HCT116 (cell line): ENCODE measurements at regions not wholly inside any gene's neighbourhood (a gene's known extent, or its start where the extent isn't known, plus 50 kb on each side); places are given as distances from the start of the nearest gene placed in this dataset.
A peak's percentile ranks its signal among the peaks of the same experiment; 100 is the strongest.

Experiments
- ATAC-seq: fragments of 200-7000 bp; cut with Tn5 transposase; 2 replicates; pipeline ENCODE4 v1.9.1; 2020; ENCODE audit warnings: mild to moderate bottlenecking, moderate library complexity
- BruUV-seq: library from RNA; stranded (reverse); fragments of 400-500 nt; replicated peaks from 2 replicates; lab custom pipeline; 2021; lab: Mats Ljungman, UMichigan
- CTCF ChIA-PET: fragments of 300-600 bp; sonication (Branson Sonifier 250); formaldehyde crosslinking; loops from one replicate; lab custom pipeline; 2021; ENCODE audit warnings: antibody characterized with exemption; lab: Charles Lee
- POLR2A ChIA-PET: fragments of 300-600, 350-600 bp; sonication (Branson Sonifier 250); formaldehyde crosslinking; loops from one replicate; lab custom pipeline; 2021; ENCODE audit warnings: antibody characterized with exemption; lab: Charles Lee
- RAD21 ChIA-PET, 2 experiments: fragments of 300-600 bp; sonication (Branson Sonifier 250); formaldehyde crosslinking; loops; one replicate each; lab custom pipeline; 2023; ENCODE audit warnings: low total read pairs in 2 of 2; ENCODE audit not compliant: uncharacterized antibody in 2 of 2, unreplicated experiment in 2 of 2, low non-redundant PET in 1 of 2; lab: Charles Lee
- DNase-seq: peaks from one replicate; pipeline ENCODE4 v3.0.0-alpha.2; 2010; ENCODE audit warnings: low read depth, low spot score
- H2AFZ ChIP-seq: fragments of 200-600 bp; shearing (Covaris generic), sonication (generic); 2 replicates; pipeline ENCODE4 v1.6.1; 2017; ENCODE audit warnings: low read depth, mixed run types, mixed read lengths, antibody characterized with exemption, low read length; ENCODE audit not compliant: poor library complexity, severe bottlenecking
- H3K27ac ChIP-seq: 2 replicates; pipeline ENCODE4 v1.5.1; 2012; ENCODE audit warnings: low read depth, low read length
- H3K27me3 ChIP-seq: fragments of 200-600 bp; sonication (generic); 2 replicates; pipeline ENCODE4 v1.6.1; 2016; ENCODE audit warnings: mixed run types, low read length, mixed read lengths; ENCODE audit not compliant: insufficient read depth
- H3K36me3 ChIP-seq, 2 experiments: fragments of 200-500 bp in 1 of 2; fragments of 200-600 bp in 1 of 2; sonication (Bioruptor generic) in 1 of 2; sonication (generic) in 1 of 2; 2 replicates each; pipeline versions ENCODE4 v1.5.1 to v1.6.1; 2014 to 2016; ENCODE audit warnings: low read length in 2 of 2, inconsistent platforms in 1 of 2, mixed read lengths in 1 of 2, mixed run types in 1 of 2; ENCODE audit not compliant: insufficient read depth in 2 of 2, control insufficient read depth in 1 of 2
- H3K4me1 ChIP-seq, 2 experiments: fragments of 200-600 bp in 1 of 2; sonication (generic) in 1 of 2; 2 replicates each; pipeline versions ENCODE4 v1.5.1 to v1.6.1; 2012 to 2017; ENCODE audit warnings: low read length in 2 of 2, inconsistent platforms in 1 of 2, mild to moderate bottlenecking in 1 of 2, mixed read lengths in 1 of 2, mixed run types in 1 of 2, moderate library complexity in 1 of 2; ENCODE audit not compliant: insufficient read depth in 2 of 2, control insufficient read depth in 1 of 2
- H3K4me2 ChIP-seq: fragments of 200-600 bp; sonication (generic); 2 replicates; pipeline ENCODE4 v1.6.1; 2017; ENCODE audit warnings: mixed run types, low read length, mixed read lengths
- H3K4me3 ChIP-seq, 2 experiments: fragments of 200-600 bp in 1 of 2; sonication (generic) in 1 of 2; replicated peaks in 1 of 2; 2 replicates each; pipeline ENCODE4 v1.5.1; 2011 to 2016; ENCODE audit warnings: low read length in 2 of 2, control low read depth in 1 of 2, low read depth in 1 of 2, mild to moderate bottlenecking in 1 of 2, mixed read lengths in 1 of 2, mixed run types in 1 of 2
- H3K79me2 ChIP-seq: fragments of 200-600 bp; sonication (generic); 2 replicates; pipeline ENCODE4 v1.6.1; 2017; ENCODE audit warnings: mild to moderate bottlenecking, mixed run types, low read length, moderate library complexity, mixed read lengths; ENCODE audit not compliant: insufficient read depth
- H3K9ac ChIP-seq: fragments of 200-600 bp; sonication (generic); 2 replicates; pipeline ENCODE4 v1.6.1; 2016; ENCODE audit warnings: low read length, mixed read lengths
- H3K9me2 ChIP-seq: fragments of 200-600 bp; sonication (generic), shearing (Covaris generic); 2 replicates; pipeline ENCODE4 v1.6.1; 2017; ENCODE audit warnings: mixed run types, mild to moderate bottlenecking, moderate library complexity; ENCODE audit not compliant: insufficient read depth
- H3K9me3 ChIP-seq, 2 experiments: fragments of 200-500 bp in 1 of 2; fragments of 200-600 bp in 1 of 2; sonication (Bioruptor generic) in 1 of 2; sonication (generic) in 1 of 2; 2 replicates each; pipeline ENCODE4 v1.6.1; 2014 to 2017; ENCODE audit warnings: low read length in 2 of 2, mixed read lengths in 2 of 2, inconsistent platforms in 1 of 2, low read depth in 1 of 2, mild to moderate bottlenecking in 1 of 2, mixed run types in 1 of 2, moderate library complexity in 1 of 2; ENCODE audit not compliant: control insufficient read depth in 1 of 2, insufficient read depth in 1 of 2
- H4K20me1 ChIP-seq: fragments of 200-600 bp; sonication (generic), shearing (Covaris generic); 2 replicates; pipeline ENCODE4 v1.6.1; 2017; ENCODE audit warnings: mixed run types, mild to moderate bottlenecking, moderate library complexity; ENCODE audit not compliant: insufficient read depth
- CTCF ChIP-seq, 3 experiments: fragments of 200-600 bp in 1 of 3; sonication (generic) in 1 of 3; IDR thresholded peaks in 2 of 3; conservative IDR thresholded peaks in 1 of 3; 2 replicates each; pipeline ENCODE4 v1.5.1; 2012 to 2017; ENCODE audit warnings: low read depth in 2 of 3, low read length in 2 of 3, antibody characterized with exemption in 1 of 3, borderline replicate concordance in 1 of 3, control low read depth in 1 of 3, mild to moderate bottlenecking in 1 of 3, mixed read lengths in 1 of 3, mixed run types in 1 of 3, moderate library complexity in 1 of 3; ENCODE audit not compliant: insufficient read depth in 1 of 3
- EGR1 ChIP-seq: IDR thresholded peaks from 2 replicates; pipeline ENCODE4 v1.6.1; 2012; ENCODE audit warnings: low read depth
- EZH2 ChIP-seq: fragments of 200-600 bp; sonication (generic); IDR thresholded peaks from 2 replicates; pipeline ENCODE4 v1.6.1; 2017; ENCODE audit warnings: antibody characterized with exemption, mixed run types
- POLR2A ChIP-seq: IDR thresholded peaks from 2 replicates; pipeline ENCODE4 v1.7.0; 2011; ENCODE audit warnings: borderline replicate concordance; ENCODE audit not compliant: insufficient read depth, insufficient read length; ENCODE audit errors: extremely low read depth
- ZNF274 ChIP-seq: fragments of 200-500 bp; sonication (Bioruptor generic); IDR thresholded peaks from 2 replicates; pipeline ENCODE4 v1.6.1; 2014; ENCODE audit warnings: mild to moderate bottlenecking, low read depth, low read length, inconsistent platforms
- intact Hi-C: fragments of 100-400 bp; cut with micrococcal nuclease; formaldehyde crosslinking; loops from 2 replicates; pipeline ENCODE4 v1.10.0; 2022

- TF ChIP-seq CTCF (IDR thresholded peaks at IDR 0.05 in 2 of 3, conservative IDR thresholded peaks at IDR 0.05 in 1 of 3; ENCODE audit: borderline replicate concordance in 1 of 3, insufficient read depth in 1 of 3, low read depth in 2 of 3, low read length in 2 of 3): no peak
- no peak for TF ChIP-seq EGR1
- TF ChIP-seq POLR2A: no peak
- no peak for TF ChIP-seq ZNF274
These were observed 57.9 kb upstream of the TTC34 start (continued) for GRCh38 chr1:2859219-2859880.

- Histone ChIP-seq H3K4me2 (no peak overlapping the region), H3K36me3 (no peaks in the 10 kb centered on the region), H4K20me1 (no peaks in the 10 kb centered on the region), H3K27me3 (0 out of 2 replicates have a peak, but pooled peaks cover 3% of the 10 kb centered on the region), H3K9ac (no peak overlapping the region), H3K9me3 (no peaks in the 10 kb centered on the region), H2AFZ (no peak overlapping the region), H3K4me3 (no peak overlapping the region), H3K79me2 (no peaks in the 10 kb centered on the region), H3K27ac (no peak overlapping the region), H3K9me2 (no peaks in the 10 kb centered on the region), H3K4me1 (no peaks in the 10 kb centered on the region)
- RAD21 ChIA-PET: no interaction called here
- POLR2A ChIA-PET: no interaction called here
- TF ChIP-seq EZH2 (no peak), CTCF (IDR thresholded peaks at IDR 0.05 in 2 of 3, conservative IDR thresholded peaks at IDR 0.05 in 1 of 3; ENCODE audit: borderline replicate concordance in 1 of 3, insufficient read depth in 1 of 3, low read depth in 2 of 3, low read length in 2 of 3) (peak in 2 of 3 experiments; percentile 12 to 26; a peak in 3 of 6 replicates)
- ATAC-seq (peak; percentile 33; the same call in 1 of the 2 replicates), DNase-seq (no peak)
- intact Hi-C loops: no loop called here
- BruUV-seq: no TSS peak
- CTCF ChIA-PET: no interaction called here
These were observed 58.5 kb upstream of the TTC34 start for GRCh38 chr1:2859881-2860430.
